ENCODE measurements at regions not wholly inside any gene's neighbourhood (a gene's known extent, or its start where the extent isn't known, plus 50 kb on each side); places are given as distances from the start of the nearest gene placed in this dataset.

- Histone ChIP-seq H2BK120ac (ENCODE audit: low read depth, low read length) (no peak overlapping the region), H3K14ac (ENCODE audit: low read length in 2 of 2) (no peak overlapping the region), H3K27ac (ENCODE audit: low read length, poor library complexity, severe bottlenecking) (no peak overlapping the region), H3K4me3 (ENCODE audit: insufficient read depth in 1 of 2, low read depth in 1 of 2, low read length in 2 of 2) (no peak overlapping the region), H2AFZ (ENCODE audit: low read depth, low read length) (no peak overlapping the region), H3K9ac (ENCODE audit: low read length) (no peak overlapping the region), H3K23ac (ENCODE audit: low read length in 2 of 2) (no peak overlapping the region), H2BK5ac (ENCODE audit: low read depth, low read length, poor library complexity, severe bottlenecking) (no peak overlapping the region), H2BK12ac (ENCODE audit: low read length in 2 of 2) (no peak overlapping the region), H3K27me3 (ENCODE audit: control insufficient read depth in 1 of 2, insufficient read depth in 1 of 2, low read length in 2 of 2) (no peaks in the 10 kb centered on the region), H3K36me3 (ENCODE audit: control insufficient read depth in 1 of 2, insufficient read depth in 2 of 2, low read depth in 1 of 2, low read length in 2 of 2) (no peaks in the 10 kb centered on the region), H4K8ac (ENCODE audit: low read length) (no peak overlapping the region), H3K9me3 (ENCODE audit: control insufficient read depth, low read length) (peaks cover 6% of the 10 kb centered on the region), H3K4ac (ENCODE audit: low read depth in 1 of 2, low read length in 2 of 2) (no peak overlapping the region), H3K4me1 (ENCODE audit: control insufficient read depth, insufficient read depth, low read depth, low read length) (no peaks in the 10 kb centered on the region), H3K79me1 (replicated peaks; ENCODE audit: low read length, poor library complexity, severe bottlenecking) (no peaks in the 10 kb centered on the region), H3K18ac (ENCODE audit: low read depth in 1 of 2, low read length in 2 of 2) (no peak overlapping the region), H3K4me2 (ENCODE audit: low read length, poor library complexity, severe bottlenecking) (no peak overlapping the region), H4K91ac (ENCODE audit: low read length) (no peak overlapping the region), H2BK15ac (ENCODE audit: low read depth, poor library complexity, severe bottlenecking) (no peak overlapping the region), H2AK5ac (ENCODE audit: low read length, severe bottlenecking) (no peak overlapping the region)
- no peak for DNase-seq
- 74% methylated on average over 9 of the region's 10 CpGs for WGBS
Measured at GRCh38 chr18:71673954-71674353, 870.2 kb downstream of the CBLN2 start.

- Histone ChIP-seq H3K36me3 (ENCODE audit: control insufficient read depth in 1 of 2, insufficient read depth in 2 of 2, low read depth in 1 of 2, low read length in 2 of 2) (no peaks in the 10 kb centered on the region), H2BK12ac (ENCODE audit: low read length in 2 of 2) (no peak overlapping the region), H3K4me1 (ENCODE audit: control insufficient read depth, insufficient read depth, low read depth, low read length) (no peaks in the 10 kb centered on the region), H2AFZ (ENCODE audit: low read depth, low read length) (no peak overlapping the region), H3K18ac (ENCODE audit: low read depth in 1 of 2, low read length in 2 of 2) (no peak overlapping the region), H3K9ac (ENCODE audit: low read length) (no peak overlapping the region), H3K9me3 (ENCODE audit: control insufficient read depth, low read length) (peaks cover 6% of the 10 kb centered on the region), H3K4me2 (ENCODE audit: low read length, poor library complexity, severe bottlenecking) (no peak overlapping the region), H2BK15ac (ENCODE audit: low read depth, poor library complexity, severe bottlenecking) (no peak overlapping the region), H4K91ac (ENCODE audit: low read length) (no peak overlapping the region), H4K8ac (ENCODE audit: low read length) (no peak overlapping the region), H3K27ac (ENCODE audit: low read length, poor library complexity, severe bottlenecking) (no peak overlapping the region), H3K4me3 (ENCODE audit: insufficient read depth in 1 of 2, low read depth in 1 of 2, low read length in 2 of 2) (no peak overlapping the region), H2BK120ac (ENCODE audit: low read depth, low read length) (no peak overlapping the region), H3K4ac (ENCODE audit: low read depth in 1 of 2, low read length in 2 of 2) (no peak overlapping the region), H2BK5ac (ENCODE audit: low read depth, low read length, poor library complexity, severe bottlenecking) (no peak overlapping the region), H3K23ac (ENCODE audit: low read length in 2 of 2) (no peak overlapping the region), H2AK5ac (ENCODE audit: low read length, severe bottlenecking) (no peak overlapping the region), H3K79me1 (replicated peaks; ENCODE audit: low read length, poor library complexity, severe bottlenecking) (no peaks in the 10 kb centered on the region), H3K14ac (ENCODE audit: low read length in 2 of 2) (no peak overlapping the region), H3K27me3 (ENCODE audit: control insufficient read depth in 1 of 2, insufficient read depth in 1 of 2, low read length in 2 of 2) (no peaks in the 10 kb centered on the region)
- 66% methylated on average over 5 of the region's 5 CpGs for WGBS
- no peak for DNase-seq
Measured at GRCh38 chr18:71673498-71673897, 870.6 kb downstream of the CBLN2 start.

GRCh38 chr18:71666481-71666880 lies 877.7 kb downstream of the CBLN2 start:
- no peaks in the 10 kb centered on the region for H3K27me3 ChIP-seq (ENCODE audit: control insufficient read depth in 1 of 2, insufficient read depth in 1 of 2, low read length in 2 of 2)
- H3K4ac ChIP-seq (ENCODE audit: low read depth in 1 of 2, low read length in 2 of 2) = no peak overlapping the region
- H3K14ac ChIP-seq (ENCODE audit: low read length in 2 of 2) = no peak overlapping the region
- H3K4me1 ChIP-seq (ENCODE audit: control insufficient read depth, insufficient read depth, low read depth, low read length) = no peaks in the 10 kb centered on the region
- no peak overlapping the region for H2AFZ ChIP-seq (ENCODE audit: low read depth, low read length)
- H3K23ac ChIP-seq (ENCODE audit: low read length in 2 of 2) = no peak overlapping the region
- no peaks in the 10 kb centered on the region for H3K79me1 ChIP-seq (replicated peaks; ENCODE audit: low read length, poor library complexity, severe bottlenecking)
- WGBS = 83% methylated on average over 1 of the region's 2 CpGs
- H2BK15ac ChIP-seq (ENCODE audit: low read depth, poor library complexity, severe bottlenecking) = no peak overlapping the region
- DNase-seq = no peak
- no peak overlapping the region for H3K18ac ChIP-seq (ENCODE audit: low read depth in 1 of 2, low read length in 2 of 2)
- no peak overlapping the region for H2BK12ac ChIP-seq (ENCODE audit: low read length in 2 of 2)
- H3K9ac ChIP-seq (ENCODE audit: low read length) = no peak overlapping the region
- no peaks in the 10 kb centered on the region for H3K9me3 ChIP-seq (ENCODE audit: control insufficient read depth, low read length)
- no peak overlapping the region for H2BK5ac ChIP-seq (ENCODE audit: low read depth, low read length, poor library complexity, severe bottlenecking)
- H2AK5ac ChIP-seq (ENCODE audit: low read length, severe bottlenecking) = no peak overlapping the region
- no peak overlapping the region for H4K8ac ChIP-seq (ENCODE audit: low read length)
- H3K27ac ChIP-seq (ENCODE audit: low read length, poor library complexity, severe bottlenecking) = no peak overlapping the region
- H3K4me3 ChIP-seq (ENCODE audit: insufficient read depth in 1 of 2, low read depth in 1 of 2, low read length in 2 of 2) = no peak overlapping the region
- H2BK120ac ChIP-seq (ENCODE audit: low read depth, low read length) = no peak overlapping the region
- H3K36me3 ChIP-seq (ENCODE audit: control insufficient read depth in 1 of 2, insufficient read depth in 2 of 2, low read depth in 1 of 2, low read length in 2 of 2) = no peaks in the 10 kb centered on the region
- no peak overlapping the region for H3K4me2 ChIP-seq (ENCODE audit: low read length, poor library complexity, severe bottlenecking)
- H4K91ac ChIP-seq (ENCODE audit: low read length) = no peak overlapping the region

- H3K4me2 ChIP-seq (ENCODE audit: low read length, poor library complexity, severe bottlenecking) = no peak overlapping the region
- no peak overlapping the region for H4K8ac ChIP-seq (ENCODE audit: low read length)
- no peak overlapping the region for H4K91ac ChIP-seq (ENCODE audit: low read length)
- H3K27me3 ChIP-seq (ENCODE audit: control insufficient read depth in 1 of 2, insufficient read depth in 1 of 2, low read length in 2 of 2) = no peaks in the 10 kb centered on the region
- H3K79me1 ChIP-seq (replicated peaks; ENCODE audit: low read length, poor library complexity, severe bottlenecking) = no peaks in the 10 kb centered on the region
- H2BK120ac ChIP-seq (ENCODE audit: low read depth, low read length) = no peak overlapping the region
- no peak overlapping the region for H3K14ac ChIP-seq (ENCODE audit: low read length in 2 of 2)
- no peak overlapping the region for H3K4me3 ChIP-seq (ENCODE audit: insufficient read depth in 1 of 2, low read depth in 1 of 2, low read length in 2 of 2)
- DNase-seq = no peak
- H3K27ac ChIP-seq (ENCODE audit: low read length, poor library complexity, severe bottlenecking) = no peak overlapping the region
- H3K4ac ChIP-seq (ENCODE audit: low read depth in 1 of 2, low read length in 2 of 2) = no peak overlapping the region
- H3K18ac ChIP-seq (ENCODE audit: low read depth in 1 of 2, low read length in 2 of 2) = no peak overlapping the region
- H3K23ac ChIP-seq (ENCODE audit: low read length in 2 of 2) = no peak overlapping the region
- H2BK15ac ChIP-seq (ENCODE audit: low read depth, poor library complexity, severe bottlenecking) = no peak overlapping the region
- no peak overlapping the region for H2AFZ ChIP-seq (ENCODE audit: low read depth, low read length)
- H2BK12ac ChIP-seq (ENCODE audit: low read length in 2 of 2) = no peak overlapping the region
- H3K4me1 ChIP-seq (ENCODE audit: control insufficient read depth, insufficient read depth, low read depth, low read length) = no peaks in the 10 kb centered on the region
- H3K36me3 ChIP-seq (ENCODE audit: control insufficient read depth in 1 of 2, insufficient read depth in 2 of 2, low read depth in 1 of 2, low read length in 2 of 2) = no peaks in the 10 kb centered on the region
- no peak overlapping the region for H2AK5ac ChIP-seq (ENCODE audit: low read length, severe bottlenecking)
- H3K9ac ChIP-seq (ENCODE audit: low read length) = no peak overlapping the region
- H2BK5ac ChIP-seq (ENCODE audit: low read depth, low read length, poor library complexity, severe bottlenecking) = no peak overlapping the region
- no peaks in the 10 kb centered on the region for H3K9me3 ChIP-seq (ENCODE audit: control insufficient read depth, low read length)
Measured at GRCh38 chr18:71665131-71665530, 879.0 kb downstream of the CBLN2 start.

All from mesenchymal stem cell (in vitro differentiated cells and primary cell).